Ishikawa (cell line): ENCODE measurements at regions not wholly inside any gene's neighbourhood (a gene's known extent, or its start where the extent isn't known, plus 50 kb on each side); places are given as distances from the start of the nearest gene placed in this dataset.

ENCODE experiments used
- CEBPB ChIP-seq: IDR thresholded peaks from 2 replicates; pipeline ENCODE4 v1.6.1; 2012
- CREB1 ChIP-seq: IDR thresholded peaks from 2 replicates; pipeline ENCODE4 v1.6.1; 2012; ENCODE audit warnings: low read depth
- EGR1 ChIP-seq: IDR thresholded peaks from 2 replicates; pipeline ENCODE4 v1.6.1; 2012
- EP300 ChIP-seq: IDR thresholded peaks from 2 replicates; pipeline ENCODE4 v1.6.1; 2012; ENCODE audit warnings: borderline replicate concordance
- RAD21 ChIP-seq: IDR thresholded peaks from 2 replicates; pipeline ENCODE4 v1.6.1; 2012; ENCODE audit warnings: low read depth
- TF ChIP-seq, protein P1 (sequence below): IDR thresholded peaks from 2 replicates; pipeline ENCODE4 v1.6.1; 2012

DNA sequence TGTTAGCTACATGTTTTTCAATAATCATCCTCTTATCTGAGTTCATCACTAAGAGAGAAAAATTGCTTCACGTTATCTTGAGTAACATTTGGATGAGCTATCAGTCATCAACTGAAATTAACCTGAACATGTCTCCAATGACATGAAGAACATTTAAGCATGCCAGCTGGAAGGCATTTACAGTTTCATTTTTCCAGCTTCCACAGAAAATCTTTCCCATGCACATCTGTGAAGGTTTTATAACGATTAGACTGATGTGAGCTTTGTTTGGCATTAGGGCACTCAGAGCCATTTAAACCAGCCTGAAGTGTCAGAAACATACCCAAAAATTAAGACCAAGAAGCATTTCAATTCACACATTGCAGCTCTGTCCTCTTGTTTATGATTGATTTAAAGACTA, 235.8 kb upstream of the ARHGEF26 start:
- no peak for TF ChIP-seq CREB1
- TF ChIP-seq, protein P1, sequence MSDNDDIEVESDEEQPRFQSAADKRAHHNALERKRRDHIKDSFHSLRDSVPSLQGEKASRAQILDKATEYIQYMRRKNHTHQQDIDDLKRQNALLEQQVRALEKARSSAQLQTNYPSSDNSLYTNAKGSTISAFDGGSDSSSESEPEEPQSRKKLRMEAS = no peak
- TF ChIP-seq RAD21 = no peak
- TF ChIP-seq EGR1 = no peak
- TF ChIP-seq EP300 = no peak
- TF ChIP-seq CEBPB = no peak
